ENCODE measurements at regions not wholly inside any gene's neighbourhood (a gene's known extent, or its start where the extent isn't known, plus 50 kb on each side); places are given as distances from the start of the nearest gene placed in this dataset.

DNA sequence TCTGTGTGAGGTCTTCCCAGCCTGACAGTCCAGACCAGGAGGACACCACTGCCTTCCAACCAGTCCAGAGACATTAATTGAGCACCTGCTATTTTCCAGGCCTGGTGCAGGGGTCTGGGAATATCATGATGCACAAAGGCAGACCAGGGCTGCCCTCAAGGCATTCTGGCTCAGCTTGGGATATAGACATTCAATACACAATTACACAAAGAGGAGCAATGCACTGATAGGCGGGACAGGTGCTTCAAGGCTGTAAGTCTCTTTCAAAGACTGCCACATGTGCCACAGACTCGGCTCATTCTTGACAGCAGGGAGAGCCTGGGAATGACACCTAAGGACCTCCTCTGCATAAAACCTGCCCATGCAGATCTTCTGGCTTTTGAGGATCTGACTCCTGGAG, 158.6 kb downstream of the C5orf15 start:
- in situ Hi-C loops (cut with HindIII; ENCODE audit: low sequenced_read_pairs) = no loop called here

- in situ Hi-C loops (cut with HindIII; ENCODE audit: low sequenced_read_pairs) = no loop called here
Measured at GRCh38 chr5:133807348-133807747, 161.1 kb downstream of the C5orf15 start.

GRCh38 chr5:133806847-133807246, 161.6 kb downstream of the C5orf15 start:
- in situ Hi-C loops (cut with HindIII; ENCODE audit: low sequenced_read_pairs) = no loop called here

- in situ Hi-C loops (cut with HindIII; ENCODE audit: low sequenced_read_pairs) = no loop called here
Measured at GRCh38 chr5:133801955-133802751, 166.3 kb downstream of the C5orf15 start.

DNA sequence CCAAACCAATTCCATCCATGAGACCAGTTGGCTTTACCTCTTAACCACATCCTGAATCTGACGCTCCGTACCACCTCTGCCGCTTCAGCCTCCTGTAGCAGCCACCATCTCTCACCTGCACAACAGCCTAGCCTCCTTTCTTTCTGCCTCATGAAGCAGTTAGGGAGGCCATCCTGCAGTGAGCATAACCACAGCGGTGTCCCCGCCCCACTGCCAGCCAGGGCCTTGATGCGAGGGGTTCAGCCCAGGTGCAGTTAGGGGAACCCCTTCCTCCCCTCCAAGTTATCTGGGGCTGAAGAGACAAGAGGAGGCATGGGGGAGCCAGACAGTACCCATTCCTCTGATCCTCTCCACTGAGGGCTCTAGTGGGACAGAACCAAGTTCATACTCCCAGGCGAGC, 167.0 kb downstream of the C5orf15 start:
- in situ Hi-C loops (cut with HindIII; ENCODE audit: low sequenced_read_pairs) = no loop called here

DNA sequence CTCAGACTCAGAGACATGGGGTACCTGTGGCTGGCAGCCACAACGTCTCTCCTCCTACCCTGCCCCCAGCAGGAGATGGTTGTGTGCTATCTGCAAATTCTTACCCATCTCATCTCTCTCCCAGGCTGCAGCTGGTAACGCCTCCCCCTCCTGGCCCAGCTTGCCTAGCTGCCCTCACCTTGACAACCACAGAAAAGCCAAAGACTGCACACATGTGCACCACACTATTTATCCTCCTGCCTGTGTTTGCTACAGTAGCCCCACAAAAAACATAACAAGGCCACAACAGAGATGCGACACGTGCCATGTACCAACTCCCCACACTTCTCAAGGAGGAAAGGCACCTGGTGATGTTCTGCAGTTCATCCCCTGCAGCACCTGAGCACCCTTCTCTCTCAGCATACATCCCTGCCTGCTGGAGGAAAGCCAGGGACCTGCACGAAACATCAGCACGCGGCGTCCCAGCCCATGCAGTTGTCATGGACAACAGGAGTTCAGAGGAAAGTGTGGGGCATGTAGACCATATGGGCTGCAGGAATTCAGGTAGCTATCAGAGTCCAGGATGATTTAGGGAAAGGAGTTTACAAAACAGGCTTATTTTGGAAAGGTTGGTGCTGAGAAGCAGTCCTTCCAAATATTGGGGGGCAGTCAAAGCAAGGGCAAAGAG, 168.7 kb downstream of the C5orf15 start:
- in situ Hi-C loops (cut with HindIII; ENCODE audit: low sequenced_read_pairs) = no loop called here

GRCh38 chr5:133797167-133797566, 171.3 kb downstream of the C5orf15 start:
- in situ Hi-C loops (cut with HindIII; ENCODE audit: low sequenced_read_pairs) = no loop called here

- in situ Hi-C loops (cut with HindIII; ENCODE audit: low sequenced_read_pairs) = no loop called here
Measured at GRCh38 chr5:133796186-133796585, 172.2 kb downstream of the C5orf15 start.

GRCh38 chr5:133794771-133795415, 173.5 kb downstream of the C5orf15 start:
- in situ Hi-C loops (cut with HindIII; ENCODE audit: low sequenced_read_pairs) = no loop called here

GRCh38 chr5:133793756-133794465, 174.5 kb downstream of the C5orf15 start:
- in situ Hi-C loops (cut with HindIII; ENCODE audit: low sequenced_read_pairs) = no loop called here

DNA sequence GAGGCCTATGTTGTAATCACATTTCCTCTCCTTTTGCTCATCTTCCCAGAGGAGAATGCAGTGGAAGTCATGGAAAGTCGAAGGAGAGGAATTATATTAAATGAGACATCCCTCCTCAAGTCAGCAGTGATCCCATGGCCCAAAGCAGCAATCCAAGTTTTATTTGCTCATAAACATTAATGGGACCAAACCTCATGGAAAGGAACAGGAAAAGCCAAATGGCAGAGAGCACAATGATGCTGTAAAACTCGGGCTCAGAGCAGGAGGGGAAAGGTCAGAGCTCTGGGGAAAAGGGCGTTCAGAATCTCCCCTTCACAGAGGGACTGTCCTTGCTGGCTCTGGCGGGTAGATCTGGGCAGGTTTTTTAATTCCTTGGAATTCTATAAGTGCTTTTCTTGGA, 175.8 kb downstream of the C5orf15 start:
- in situ Hi-C loops (cut with HindIII; ENCODE audit: low sequenced_read_pairs) = no loop called here

GRCh38 chr5:133792024-133792423, 176.4 kb downstream of the C5orf15 start:
- in situ Hi-C loops (cut with HindIII; ENCODE audit: low sequenced_read_pairs) = no loop called here

DNA sequence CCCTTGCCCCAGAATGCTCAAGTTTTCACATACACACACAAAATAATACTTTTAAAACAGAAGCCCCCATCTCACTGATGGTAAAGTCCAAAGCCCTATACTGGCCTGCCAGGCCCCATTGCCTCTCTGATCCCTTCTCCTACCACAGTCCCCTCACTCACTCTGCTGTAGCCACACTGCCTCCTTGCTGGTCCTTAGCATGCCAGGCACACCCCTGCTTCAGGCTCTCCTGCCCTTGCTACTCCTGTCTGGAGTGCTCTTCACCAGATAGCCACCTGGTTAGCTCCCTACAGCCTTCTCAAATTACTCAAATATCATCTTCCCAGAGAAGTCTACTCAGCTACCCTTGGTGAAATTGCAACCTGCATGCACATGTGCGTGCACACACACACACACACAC, 177.5 kb downstream of the C5orf15 start:
- in situ Hi-C loops (cut with HindIII; ENCODE audit: low sequenced_read_pairs) = no loop called here

DNA sequence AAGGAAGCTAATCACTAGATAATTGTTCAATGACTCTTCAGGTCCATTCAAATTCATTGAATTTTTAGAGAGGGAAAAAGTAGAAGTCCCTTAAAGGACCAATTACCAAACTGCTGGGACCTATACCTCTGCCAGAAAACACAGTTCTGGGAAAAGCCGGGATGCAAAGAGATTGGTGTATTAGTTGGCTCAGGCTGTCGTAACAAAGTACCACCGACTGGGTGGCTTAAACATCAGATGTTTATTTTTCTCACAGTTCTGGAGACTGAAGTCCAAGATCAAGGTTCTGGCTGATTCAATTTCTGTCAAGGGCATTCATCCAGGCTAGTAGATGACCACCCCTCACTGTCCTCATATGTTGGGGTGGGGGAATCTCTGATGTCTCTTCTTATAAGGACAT, 177.1 kb upstream of the FSTL4 start:
- in situ Hi-C loops (cut with HindIII; ENCODE audit: low sequenced_read_pairs) = no loop called here

DNA sequence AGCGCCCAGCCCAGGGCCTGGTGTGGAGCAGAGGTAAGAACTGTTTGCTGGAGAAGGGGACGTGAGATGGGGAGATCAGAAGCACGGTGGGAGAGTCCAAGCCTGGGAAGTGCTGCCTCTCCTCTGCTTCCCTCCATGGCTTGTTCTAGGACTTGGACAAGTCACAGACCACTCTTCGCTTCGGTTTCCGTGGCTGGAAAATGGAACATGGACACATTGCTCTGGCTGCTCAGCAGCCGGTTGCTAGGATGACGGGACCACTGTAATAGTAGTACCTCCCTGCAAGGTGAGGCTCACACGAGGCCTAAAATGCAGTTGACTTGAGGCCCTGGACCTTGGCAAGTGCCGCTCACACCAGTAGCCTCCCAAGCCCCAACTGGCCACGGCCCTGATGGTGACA, 175.8 kb upstream of the FSTL4 start:
- in situ Hi-C loops (cut with HindIII; ENCODE audit: low sequenced_read_pairs) = no loop called here

DNA sequence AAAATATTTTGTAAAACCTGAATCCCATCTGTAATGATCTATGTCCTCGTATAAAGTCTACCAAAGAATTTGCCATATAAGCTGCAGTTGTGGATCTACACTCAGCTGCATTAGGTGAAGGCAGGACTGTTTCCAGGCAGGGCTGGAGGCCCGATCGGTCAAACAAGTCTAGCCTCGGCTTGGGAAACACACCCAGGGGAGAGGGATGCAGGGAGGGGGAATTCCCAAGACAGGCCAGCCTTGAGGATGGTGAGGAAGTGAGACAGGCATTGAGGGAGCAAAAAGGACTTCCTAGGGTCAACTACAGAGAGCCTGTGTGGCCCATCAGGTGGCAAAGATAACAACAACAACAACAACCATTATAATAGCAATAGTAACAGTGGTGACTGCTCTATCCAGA, 174.1 kb upstream of the FSTL4 start:
- in situ Hi-C loops (cut with HindIII; ENCODE audit: low sequenced_read_pairs) = no loop called here

GRCh38 chr5:133785182-133785581, 172.8 kb upstream of the FSTL4 start:
- in situ Hi-C loops (cut with HindIII; ENCODE audit: low sequenced_read_pairs) = no loop called here

- in situ Hi-C loops (cut with HindIII; ENCODE audit: low sequenced_read_pairs) = loop anchor here (5.0 kb wide), 2 partner anchors 69 to 86 kb away; no protein-coding TSS in a partner anchor
Measured at GRCh38 chr5:133783481-133783880, 171.1 kb upstream of the FSTL4 start.

DNA sequence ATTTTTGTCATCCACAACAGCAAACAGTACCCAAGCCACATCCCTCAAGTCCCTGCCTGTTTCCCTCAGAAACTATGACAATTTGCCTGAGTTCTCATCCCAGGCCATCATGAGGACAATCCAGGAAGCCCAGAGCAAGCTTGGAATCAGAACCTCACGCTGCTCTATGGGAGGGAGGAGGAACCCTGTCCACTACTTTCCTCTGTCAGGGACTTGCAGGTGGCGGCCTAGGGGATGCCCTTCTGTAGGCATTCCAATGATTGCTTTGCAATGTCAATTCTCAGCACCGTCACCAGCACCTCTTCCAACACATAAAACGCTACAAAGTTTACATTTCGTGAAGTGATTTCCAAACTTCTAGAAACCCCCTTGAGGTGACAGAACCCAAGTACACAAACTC, 170.4 kb upstream of the FSTL4 start:
- in situ Hi-C loops (cut with HindIII; ENCODE audit: low sequenced_read_pairs) = loop anchor here (5.0 kb wide), 2 partner anchors 70 to 85 kb away; no protein-coding TSS in a partner anchor

- in situ Hi-C loops (cut with HindIII; ENCODE audit: low sequenced_read_pairs) = loop anchor here (5.0 kb wide), 2 partner anchors 71 to 84 kb away; no protein-coding TSS in a partner anchor
Measured at GRCh38 chr5:133781436-133782225, 169.3 kb upstream of the FSTL4 start.

Measured in endothelial cell of hepatic sinusoid (primary cell).